Astrocyte (in vitro differentiated cells and primary cell): ENCODE measurements at regions not wholly inside any gene's neighbourhood (a gene's known extent, or its start where the extent isn't known, plus 50 kb on each side); places are given as distances from the start of the nearest gene placed in this dataset.

Experiments used
- EZH2 ChIP-seq: IDR thresholded peaks from 2 replicates; pipeline ENCODE4 v1.6.1; 2012; ENCODE audit warnings: mild to moderate bottlenecking, low read length, inconsistent platforms; ENCODE audit not compliant: insufficient read depth
- TF ChIP-seq, protein P1 (sequence below): IDR thresholded peaks from 2 replicates; pipeline ENCODE4 v1.5.1; 2011; ENCODE audit warnings: low read depth, mild to moderate bottlenecking, inconsistent platforms, low read length, moderate library complexity; ENCODE audit not compliant: insufficient read depth

GRCh38 chr10:44245601-44245938 lies 139.3 kb downstream of the CXCL12 start:
- TF ChIP-seq, protein P1, sequence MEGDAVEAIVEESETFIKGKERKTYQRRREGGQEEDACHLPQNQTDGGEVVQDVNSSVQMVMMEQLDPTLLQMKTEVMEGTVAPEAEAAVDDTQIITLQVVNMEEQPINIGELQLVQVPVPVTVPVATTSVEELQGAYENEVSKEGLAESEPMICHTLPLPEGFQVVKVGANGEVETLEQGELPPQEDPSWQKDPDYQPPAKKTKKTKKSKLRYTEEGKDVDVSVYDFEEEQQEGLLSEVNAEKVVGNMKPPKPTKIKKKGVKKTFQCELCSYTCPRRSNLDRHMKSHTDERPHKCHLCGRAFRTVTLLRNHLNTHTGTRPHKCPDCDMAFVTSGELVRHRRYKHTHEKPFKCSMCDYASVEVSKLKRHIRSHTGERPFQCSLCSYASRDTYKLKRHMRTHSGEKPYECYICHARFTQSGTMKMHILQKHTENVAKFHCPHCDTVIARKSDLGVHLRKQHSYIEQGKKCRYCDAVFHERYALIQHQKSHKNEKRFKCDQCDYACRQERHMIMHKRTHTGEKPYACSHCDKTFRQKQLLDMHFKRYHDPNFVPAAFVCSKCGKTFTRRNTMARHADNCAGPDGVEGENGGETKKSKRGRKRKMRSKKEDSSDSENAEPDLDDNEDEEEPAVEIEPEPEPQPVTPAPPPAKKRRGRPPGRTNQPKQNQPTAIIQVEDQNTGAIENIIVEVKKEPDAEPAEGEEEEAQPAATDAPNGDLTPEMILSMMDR: no peak
- no peak for TF ChIP-seq EZH2
